ENCODE measurements at regions not wholly inside any gene's neighbourhood (a gene's known extent, or its start where the extent isn't known, plus 50 kb on each side); places are given as distances from the start of the nearest gene placed in this dataset.

DNA sequence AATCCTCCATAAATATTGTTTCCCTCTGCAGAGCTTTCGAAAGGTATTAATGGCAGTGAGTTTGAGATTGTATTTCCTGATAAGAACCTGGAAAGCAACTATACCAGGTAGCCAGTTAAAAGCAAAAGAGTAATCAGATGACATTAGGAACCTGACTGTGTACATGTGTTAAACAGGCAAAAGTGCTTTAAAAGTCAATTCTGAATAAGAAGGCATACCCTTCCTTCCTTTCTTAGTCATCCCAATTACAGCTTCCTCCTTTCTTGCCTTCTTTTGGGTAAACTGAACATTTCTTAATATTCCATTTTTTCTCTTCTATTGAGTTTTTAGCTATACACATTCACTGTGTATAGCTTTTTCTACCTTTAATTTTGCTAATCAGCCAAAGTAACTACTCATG is 144.7 kb downstream of the ZNF281 start:
- TF ChIP-seq, protein P1, sequence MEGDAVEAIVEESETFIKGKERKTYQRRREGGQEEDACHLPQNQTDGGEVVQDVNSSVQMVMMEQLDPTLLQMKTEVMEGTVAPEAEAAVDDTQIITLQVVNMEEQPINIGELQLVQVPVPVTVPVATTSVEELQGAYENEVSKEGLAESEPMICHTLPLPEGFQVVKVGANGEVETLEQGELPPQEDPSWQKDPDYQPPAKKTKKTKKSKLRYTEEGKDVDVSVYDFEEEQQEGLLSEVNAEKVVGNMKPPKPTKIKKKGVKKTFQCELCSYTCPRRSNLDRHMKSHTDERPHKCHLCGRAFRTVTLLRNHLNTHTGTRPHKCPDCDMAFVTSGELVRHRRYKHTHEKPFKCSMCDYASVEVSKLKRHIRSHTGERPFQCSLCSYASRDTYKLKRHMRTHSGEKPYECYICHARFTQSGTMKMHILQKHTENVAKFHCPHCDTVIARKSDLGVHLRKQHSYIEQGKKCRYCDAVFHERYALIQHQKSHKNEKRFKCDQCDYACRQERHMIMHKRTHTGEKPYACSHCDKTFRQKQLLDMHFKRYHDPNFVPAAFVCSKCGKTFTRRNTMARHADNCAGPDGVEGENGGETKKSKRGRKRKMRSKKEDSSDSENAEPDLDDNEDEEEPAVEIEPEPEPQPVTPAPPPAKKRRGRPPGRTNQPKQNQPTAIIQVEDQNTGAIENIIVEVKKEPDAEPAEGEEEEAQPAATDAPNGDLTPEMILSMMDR (conservative IDR thresholded peaks at IDR 0.05), result no peak
- H3K14ac ChIP-seq (ENCODE audit: insufficient read depth, low read length), result no peak overlapping the region
- no peak overlapping the region for H3K4me3 Mint-ChIP-seq
- H3K27ac ChIP-seq (ENCODE audit: insufficient read length, low read depth, low read length), result no peak overlapping the region
- no peak overlapping the region for H2BK12ac ChIP-seq (ENCODE audit: insufficient read length, low read depth, low read length)
- no peak overlapping the region for H2AK5ac ChIP-seq (ENCODE audit: insufficient read length, low read length)
- H2BK20ac ChIP-seq (ENCODE audit: low read depth, low read length, poor library complexity, severe bottlenecking), result no peak overlapping the region
- H3K9me3 ChIP-seq (ENCODE audit: control insufficient read depth, low read depth, low read length), result no peaks in the 10 kb centered on the region
- H3K18ac ChIP-seq (ENCODE audit: insufficient read length, low read depth, low read length), result no peak overlapping the region
- no CpG with 5 or more reads among the region's 1 CpG for WGBS (ENCODE audit: extremely low coverage, insufficient read length, low lambda C conversion rate)
- no peak overlapping the region for H4K5ac ChIP-seq (ENCODE audit: insufficient read length, low read depth, low read length)
- H3K27me3 ChIP-seq (ENCODE audit: insufficient read depth, low read length), result no peaks in the 10 kb centered on the region
- H2BK15ac ChIP-seq (ENCODE audit: low read depth, low read length), result no peak overlapping the region
- no peak for DNase-seq
- H3K9ac ChIP-seq (ENCODE audit: extremely low read depth, insufficient read length, low read length), result no peak overlapping the region
- no peak overlapping the region for H2BK5ac ChIP-seq (ENCODE audit: insufficient read length, low read length)
- H3T11ph ChIP-seq (ENCODE audit: low read length), result no peak overlapping the region
- no peaks in the 10 kb centered on the region for H3K9me3 Mint-ChIP-seq
- no peaks in the 10 kb centered on the region for H3K79me1 ChIP-seq (ENCODE audit: insufficient read depth, low read depth, low read length, poor library complexity, severe bottlenecking)
- no peaks in the 10 kb centered on the region for H3K79me2 ChIP-seq (ENCODE audit: insufficient read depth, low read length)
- no peaks in the 10 kb centered on the region for H3K4me1 ChIP-seq (ENCODE audit: insufficient read depth, low read length)
- no peaks in the 10 kb centered on the region for H3K23me2 ChIP-seq (ENCODE audit: insufficient read length, low read depth, low read length, poor library complexity, severe bottlenecking)
- H4K20me1 ChIP-seq (ENCODE audit: control insufficient read depth, insufficient read depth, insufficient read length), result no peaks in the 10 kb centered on the region
- no peak overlapping the region for H4K8ac ChIP-seq (replicated peaks; ENCODE audit: insufficient read length, low read depth, low read length)
- no peaks in the 10 kb centered on the region for H3K27me3 Mint-ChIP-seq (ENCODE audit: low read depth)
- H3K56ac ChIP-seq (ENCODE audit: insufficient read length, low read depth, low read length), result no peak overlapping the region
- H3K4me2 ChIP-seq (ENCODE audit: insufficient read depth, insufficient read length, low read length), result no peak overlapping the region
- no peaks in the 10 kb centered on the region for H3K36me3 Mint-ChIP-seq (ENCODE audit: insufficient read depth in 1 of 3, low read depth in 3 of 3)
- no peak overlapping the region for H3K23ac ChIP-seq (ENCODE audit: insufficient read length, low read depth, low read length)
- H3K4me1 Mint-ChIP-seq, result no peaks in the 10 kb centered on the region
- no peak overlapping the region for H4K91ac ChIP-seq (ENCODE audit: insufficient read length, low read depth, low read length)
- no peak overlapping the region for H3K27ac Mint-ChIP-seq
- H2AFZ ChIP-seq (ENCODE audit: low read length), result no peak overlapping the region
- no peak overlapping the region for H2BK120ac ChIP-seq (ENCODE audit: low read depth, low read length, poor library complexity, severe bottlenecking)
- H3K4ac ChIP-seq (ENCODE audit: low read depth, low read length), result no peak overlapping the region

Measured in H9 (cell line).